ENCODE measurements at regions not wholly inside any gene's neighbourhood (a gene's known extent, or its start where the extent isn't known, plus 50 kb on each side); places are given as distances from the start of the nearest gene placed in this dataset.

GRCh38 chrX:125193921-125194320 is 125.8 kb upstream of the TEX13C start:
- TF ChIP-seq CTCF (IDR thresholded peaks at IDR 0.05) = no peak
- no peak for TF ChIP-seq EZH2 (IDR thresholded peaks at IDR 0.05; ENCODE audit: borderline replicate concordance, insufficient read depth, low read depth, low read length, poor library complexity, severe bottlenecking)
